GM18507 (cell line): ENCODE measurements at regions not wholly inside any gene's neighbourhood (a gene's known extent, or its start where the extent isn't known, plus 50 kb on each side); places are given as distances from the start of the nearest gene placed in this dataset.

Experiments
- DNase-seq: peaks from one replicate; pipeline ENCODE4 v3.0.0; 2011; ENCODE audit warnings: low read depth; ENCODE audit not compliant: insufficient read length; ENCODE audit errors: extremely low spot score
- FAIRE-seq: peaks from 2 replicates; lab custom pipeline; 2011; peaks lifted over from hg19 to GRCh38; lab: Jason Lieb, UNC

DNA sequence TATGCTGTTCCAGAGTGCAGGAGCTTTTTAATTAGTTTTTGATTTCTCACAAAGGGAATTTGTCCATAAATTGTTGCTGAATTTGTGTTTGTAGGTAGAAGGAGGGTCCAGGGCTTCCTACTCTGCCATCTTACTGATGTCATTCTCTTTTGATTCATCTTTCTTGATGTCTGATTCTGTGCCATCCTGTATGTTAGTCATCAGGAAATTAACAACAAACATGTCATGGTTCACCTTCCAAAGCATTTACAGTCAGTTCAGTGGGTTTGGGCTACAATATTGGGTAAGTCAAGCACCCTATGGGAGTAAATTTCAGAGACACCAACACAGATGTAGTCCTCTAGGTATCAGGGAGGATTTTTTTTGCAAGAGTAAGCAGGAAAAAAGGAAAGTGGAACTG is 135.2 kb upstream of the SLC38A2 start:
- FAIRE-seq (no peak), DNase-seq (no peak)

DNA sequence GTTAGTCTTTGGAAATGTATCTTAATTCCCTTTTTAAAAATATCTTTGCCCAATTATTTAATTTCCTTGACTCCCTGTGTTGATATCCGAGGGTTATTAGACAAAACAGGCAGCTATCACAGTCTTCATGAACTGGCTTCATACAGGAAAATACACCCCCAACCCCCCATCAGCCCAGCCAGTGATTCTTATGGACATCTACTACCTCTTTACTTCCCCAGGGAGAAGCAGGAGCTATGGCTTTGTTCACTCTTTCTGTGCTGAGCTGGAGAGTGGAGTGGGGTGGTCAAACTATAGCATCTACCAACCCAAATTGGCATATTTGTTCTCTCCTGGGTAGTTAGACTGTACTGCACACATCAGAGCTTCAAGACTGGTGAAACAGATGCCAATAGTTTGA is 134.4 kb upstream of the SLC38A2 start:
- DNase-seq = no peak

DNA sequence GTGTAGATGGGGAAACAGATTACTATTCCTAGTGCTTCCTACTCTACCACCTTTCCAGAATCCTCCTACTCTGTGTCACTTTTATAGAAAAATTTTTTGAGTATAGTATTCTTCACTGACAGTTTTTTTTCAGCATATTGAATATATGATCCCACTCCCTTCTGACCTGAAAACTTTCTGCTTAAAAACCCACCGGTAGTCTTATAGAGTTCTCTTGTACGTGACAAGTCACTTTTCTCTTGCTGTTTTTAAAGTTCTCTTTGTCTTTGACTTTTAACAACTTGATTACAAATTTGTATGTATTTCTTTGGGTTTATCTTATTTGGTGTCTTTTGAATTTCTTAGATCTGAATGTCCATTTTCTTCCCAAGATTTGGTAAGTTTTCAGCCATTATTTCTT is 133.6 kb upstream of the SLC38A2 start:
- DNase-seq = no peak
- FAIRE-seq = no peak

More for the DNA sequence above, 134.4 kb upstream of the SLC38A2 start:
- FAIRE-seq = no peak

DNA sequence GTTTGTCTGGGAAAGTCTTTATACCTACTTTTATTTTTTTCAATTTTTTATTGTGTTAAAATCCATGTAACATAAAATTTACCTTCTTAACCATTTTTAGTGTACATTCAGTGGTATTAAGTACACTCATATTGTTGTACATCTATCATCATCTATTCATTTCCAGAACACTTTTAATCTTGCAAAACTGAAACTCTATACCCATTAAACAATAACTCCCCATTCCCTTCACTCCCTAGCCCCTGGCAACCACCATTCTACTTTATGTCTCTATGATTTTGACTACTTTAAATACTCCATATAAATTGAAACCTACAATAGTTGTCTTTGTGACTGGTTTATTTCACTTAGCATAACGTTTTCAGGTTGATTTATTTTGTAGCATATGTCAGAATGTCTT is 131.9 kb upstream of the SLC38A2 start:
- DNase-seq (no peak), FAIRE-seq (no peak)

DNA sequence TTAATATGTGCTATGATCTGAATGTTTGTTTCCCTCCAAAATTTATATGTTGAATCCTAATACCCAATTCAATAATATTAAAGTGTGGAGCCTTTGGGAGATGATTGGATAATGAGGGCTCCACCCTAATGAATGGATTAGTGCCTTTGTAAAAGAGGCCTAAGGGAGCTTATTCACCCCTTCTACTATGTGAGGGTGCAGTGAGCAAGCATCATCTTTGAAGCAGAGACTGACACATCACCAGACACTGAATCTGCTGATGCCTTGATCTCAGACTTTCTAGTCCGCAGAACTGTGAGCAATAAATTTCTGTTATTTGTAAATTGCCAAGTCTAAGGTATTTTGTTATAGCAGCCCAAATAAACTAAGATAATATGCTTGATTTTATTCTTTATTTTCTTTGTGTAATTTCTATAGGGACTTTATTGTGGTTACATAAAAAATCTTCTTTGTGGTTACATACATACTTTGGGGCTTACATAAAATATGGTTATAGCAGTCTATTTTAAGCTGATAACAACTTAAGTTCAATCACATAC is 131.1 kb upstream of the SLC38A2 start:
- FAIRE-seq = no peak

DNA sequence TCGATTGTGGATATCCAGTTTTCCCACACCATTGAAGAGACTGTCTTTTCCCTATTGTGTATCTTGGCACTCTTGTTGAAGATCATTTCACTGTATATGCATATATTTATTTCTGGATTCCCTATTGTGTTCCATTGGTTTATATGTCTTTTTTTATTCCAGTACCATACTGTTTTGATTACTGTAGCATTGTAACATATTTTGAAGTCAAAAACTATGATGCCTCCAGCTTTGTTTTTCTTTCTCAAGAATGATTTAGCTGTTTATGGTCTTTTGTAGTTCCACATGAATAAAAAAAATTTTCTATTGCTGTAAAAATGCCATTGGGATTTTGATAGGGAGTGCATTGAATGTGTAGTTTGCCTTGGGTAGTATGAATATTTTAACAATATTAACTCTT is 128.1 kb upstream of the SLC38A2 start:
- DNase-seq (no peak), FAIRE-seq (peak; percentile 5)

More for the DNA sequence above, 131.1 kb upstream of the SLC38A2 start:
- no peak for DNase-seq

DNA sequence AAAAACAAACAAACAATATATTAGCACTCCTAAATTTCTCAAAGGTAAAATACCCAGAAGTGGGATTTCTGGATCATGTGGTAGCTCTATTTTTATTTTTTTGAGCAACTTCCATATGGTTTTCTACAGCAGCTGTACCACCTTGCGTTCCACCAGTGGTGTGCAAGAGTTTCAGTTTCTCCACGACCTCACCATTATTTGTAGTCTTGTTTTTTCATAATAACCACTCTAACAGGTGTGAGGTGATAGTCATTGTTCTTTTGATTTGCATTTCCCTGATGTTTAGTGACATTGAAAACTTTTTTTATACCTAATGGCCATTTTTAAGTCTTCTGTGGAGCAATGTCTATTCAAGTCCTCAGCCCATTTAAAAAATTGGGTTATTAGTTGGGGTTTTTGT is 127.3 kb upstream of the SLC38A2 start:
- peak; percentile 64 for FAIRE-seq

DNA sequence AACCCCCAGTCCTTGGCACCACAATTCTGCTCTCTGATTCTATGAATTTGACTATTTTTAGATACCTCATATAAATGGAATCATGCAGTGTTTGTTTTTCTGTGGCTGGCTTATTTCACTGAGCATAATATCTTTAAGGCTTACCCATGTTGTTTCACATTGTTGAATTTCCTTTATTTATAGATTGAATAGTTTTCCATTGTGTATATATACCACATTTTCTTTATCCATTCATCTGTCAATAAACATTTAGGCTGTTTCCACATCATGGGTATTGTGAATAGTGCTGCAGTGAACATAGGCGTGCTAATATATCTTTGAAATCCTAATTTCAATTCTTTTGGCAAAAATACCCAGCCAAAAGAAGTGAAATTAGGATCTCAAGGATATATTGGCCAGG is 126.7 kb upstream of the SLC38A2 start:
- DNase-seq = no peak
- FAIRE-seq = no peak

More for the DNA sequence above, 127.3 kb upstream of the SLC38A2 start:
- no peak for DNase-seq

DNA sequence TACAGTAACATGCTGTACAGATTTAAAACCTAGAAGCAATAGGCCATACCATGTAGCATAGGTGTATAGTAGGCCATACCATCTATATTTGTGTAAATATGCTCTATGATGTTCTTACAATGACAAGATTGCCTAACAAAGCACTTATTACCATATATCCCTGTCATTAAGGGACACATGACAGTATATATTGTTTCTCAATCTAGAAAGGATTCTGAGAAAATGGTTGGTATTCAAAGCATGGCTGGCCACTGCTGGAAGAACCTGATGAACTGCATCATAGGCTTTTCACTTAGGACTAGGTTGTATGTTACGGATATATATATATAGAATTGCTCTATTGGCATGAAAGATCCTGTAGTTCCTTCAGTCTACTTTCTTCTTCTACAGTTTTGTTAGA is 125.2 kb upstream of the SLC38A2 start:
- no peak for DNase-seq
- FAIRE-seq = no peak

DNA sequence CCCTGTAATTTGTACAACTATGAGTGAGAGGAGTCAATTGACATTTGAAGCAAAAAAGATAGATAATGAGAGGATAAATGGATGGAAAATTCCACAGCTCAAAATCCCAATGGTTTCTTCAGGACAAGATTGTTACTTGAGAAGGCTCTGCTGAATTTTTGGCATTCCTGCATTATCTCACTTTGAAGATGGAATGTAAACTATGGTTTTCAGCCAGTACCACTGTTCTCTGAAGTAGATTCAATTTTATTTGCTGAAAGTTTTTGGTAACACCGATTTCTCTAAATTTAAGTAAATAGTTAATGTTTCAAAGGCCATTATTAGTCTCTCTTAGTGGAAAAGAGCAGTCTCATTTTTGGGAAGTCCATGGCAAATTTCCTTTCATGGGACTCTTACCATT is 121.9 kb upstream of the SLC38A2 start:
- FAIRE-seq = no peak
- no peak for DNase-seq

DNA sequence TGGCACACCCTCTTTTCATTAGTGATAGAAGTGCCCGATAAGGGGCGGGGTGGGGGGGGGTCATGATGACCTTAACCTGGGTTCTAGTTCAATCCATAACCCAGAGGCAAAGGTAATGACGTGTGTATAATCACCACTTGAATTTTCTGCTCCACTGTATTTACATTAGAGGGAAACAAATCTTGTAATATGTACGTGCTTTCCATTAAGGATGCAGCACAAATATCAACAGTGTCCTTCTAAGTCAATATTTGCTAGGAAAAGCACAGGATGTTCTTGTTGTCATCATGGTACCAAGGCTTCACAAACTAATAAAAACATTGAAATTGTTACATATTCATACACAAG is 121.2 kb upstream of the SLC38A2 start:
- FAIRE-seq = no peak
- DNase-seq = no peak

DNA sequence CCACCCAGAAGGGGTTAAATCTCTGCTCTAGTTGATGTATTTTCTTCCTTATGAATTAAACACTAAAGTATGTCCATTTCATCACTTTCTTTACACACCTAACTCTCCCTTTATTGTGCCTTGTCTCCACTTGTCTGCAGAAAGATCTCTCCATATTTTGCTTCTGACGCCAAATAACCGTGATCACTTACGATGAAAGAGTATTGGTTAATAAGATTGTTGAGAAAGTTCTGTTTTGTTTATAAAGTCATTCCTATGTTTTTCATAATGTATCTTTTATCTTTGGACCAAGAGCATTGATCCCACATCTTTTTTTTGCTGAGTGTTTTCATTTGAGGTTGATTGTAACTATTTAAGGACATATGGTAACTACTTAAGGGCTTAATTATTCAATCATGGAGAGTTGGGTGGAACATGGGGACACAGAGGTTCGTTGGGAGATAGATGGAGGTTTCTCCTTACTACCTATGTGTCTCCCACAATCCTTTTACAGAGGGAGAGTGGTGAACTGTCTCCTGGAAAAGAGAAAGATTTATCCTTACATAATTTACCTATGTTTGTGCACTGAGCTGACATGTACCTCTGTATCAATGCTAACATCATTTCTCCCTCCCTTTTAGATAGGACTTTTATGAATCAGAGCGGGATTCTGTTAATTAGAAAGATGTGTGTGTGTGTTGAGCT is 120.7 kb upstream of the SLC38A2 start:
- DNase-seq (no peak), FAIRE-seq (no peak)

DNA sequence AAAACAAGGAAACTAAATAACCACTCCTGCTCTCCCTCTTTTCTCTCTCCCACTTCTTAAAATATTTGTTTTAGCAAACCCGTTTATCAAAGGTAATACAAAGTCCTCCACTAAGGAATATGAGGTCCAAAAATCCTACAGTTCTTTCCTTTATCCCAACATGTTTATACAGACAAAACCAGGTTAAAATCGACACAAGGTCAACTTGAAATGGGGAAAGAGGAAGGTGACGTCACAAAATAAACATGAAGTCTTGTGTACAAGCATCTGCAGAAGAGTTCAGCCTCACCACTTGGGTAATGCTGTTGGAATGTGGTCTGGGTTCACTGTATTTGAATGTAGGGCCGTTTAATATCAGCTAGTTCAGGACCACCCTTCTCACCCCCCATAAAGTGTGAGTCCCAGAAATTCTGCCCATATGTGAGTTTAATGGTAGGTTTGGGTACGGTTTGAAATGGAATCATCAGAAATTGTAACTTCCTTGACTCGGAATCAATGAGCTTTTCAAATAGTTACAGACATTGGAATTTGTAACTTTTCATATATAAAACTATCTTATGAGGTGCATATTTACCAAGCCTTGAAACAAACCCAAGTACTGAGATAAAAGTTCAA is 120.0 kb upstream of the SLC38A2 start:
- FAIRE-seq (no peak), DNase-seq (no peak)

DNA sequence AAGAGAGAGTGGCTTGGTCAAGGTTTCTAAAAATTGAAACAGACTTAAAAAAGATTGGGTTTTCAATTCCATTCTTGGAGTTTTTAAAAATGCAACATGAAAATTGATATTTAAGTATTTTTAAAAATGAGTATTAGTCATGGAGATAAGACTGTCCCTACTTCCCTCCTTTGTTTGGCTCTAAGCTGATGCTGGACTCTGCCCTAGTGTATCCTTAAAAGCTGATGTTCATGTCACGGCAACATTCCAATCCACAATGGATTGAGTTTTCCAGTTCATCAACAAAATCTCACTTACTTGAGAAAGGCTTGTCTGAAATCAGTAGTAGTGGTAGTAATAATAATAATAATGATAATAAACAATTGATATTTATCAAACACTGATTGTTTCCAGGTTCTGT is 119.0 kb upstream of the SLC38A2 start:
- no peak for FAIRE-seq
- no peak for DNase-seq

DNA sequence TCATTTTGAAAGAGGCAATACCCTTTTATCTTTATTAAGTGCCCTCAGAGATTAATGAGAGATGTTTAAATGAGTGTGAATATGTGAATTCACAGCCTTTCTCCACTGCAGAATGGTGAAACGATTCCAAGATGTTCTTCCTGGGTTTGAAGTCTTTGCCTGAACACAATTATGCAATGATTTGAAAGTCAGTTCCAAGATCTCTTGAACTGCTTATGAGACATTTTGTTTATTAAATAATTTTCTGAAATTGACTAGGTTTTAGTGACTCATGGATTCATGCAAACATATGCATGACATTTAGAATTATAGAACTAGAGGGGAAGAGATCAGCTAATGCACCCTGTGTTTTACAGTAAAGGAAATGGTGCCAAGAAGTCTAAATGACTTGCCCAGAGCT is 118.1 kb upstream of the SLC38A2 start:
- FAIRE-seq (no peak), DNase-seq (no peak)

DNA sequence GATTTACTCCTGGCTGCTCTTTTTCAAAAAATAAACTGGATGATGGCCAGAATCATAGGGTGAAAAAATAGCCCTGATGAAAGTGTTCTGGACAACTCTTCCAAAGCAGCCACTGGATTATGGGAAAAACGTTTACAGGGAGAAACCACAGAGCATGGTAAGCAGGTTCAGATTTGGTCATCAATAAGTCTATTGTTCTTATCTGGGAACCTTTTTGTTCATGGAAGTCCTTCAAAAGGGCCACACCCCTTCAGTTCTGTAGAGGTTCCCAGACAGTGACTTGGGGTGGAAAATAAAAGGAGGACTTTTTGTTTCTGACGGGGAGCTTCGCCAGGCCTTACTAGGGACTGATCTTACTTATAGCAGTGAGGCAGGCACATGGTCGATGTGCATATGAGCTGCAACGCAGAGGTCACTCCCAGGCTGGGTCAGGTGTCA is 117.4 kb upstream of the SLC38A2 start:
- DNase-seq (no peak), FAIRE-seq (no peak)

DNA sequence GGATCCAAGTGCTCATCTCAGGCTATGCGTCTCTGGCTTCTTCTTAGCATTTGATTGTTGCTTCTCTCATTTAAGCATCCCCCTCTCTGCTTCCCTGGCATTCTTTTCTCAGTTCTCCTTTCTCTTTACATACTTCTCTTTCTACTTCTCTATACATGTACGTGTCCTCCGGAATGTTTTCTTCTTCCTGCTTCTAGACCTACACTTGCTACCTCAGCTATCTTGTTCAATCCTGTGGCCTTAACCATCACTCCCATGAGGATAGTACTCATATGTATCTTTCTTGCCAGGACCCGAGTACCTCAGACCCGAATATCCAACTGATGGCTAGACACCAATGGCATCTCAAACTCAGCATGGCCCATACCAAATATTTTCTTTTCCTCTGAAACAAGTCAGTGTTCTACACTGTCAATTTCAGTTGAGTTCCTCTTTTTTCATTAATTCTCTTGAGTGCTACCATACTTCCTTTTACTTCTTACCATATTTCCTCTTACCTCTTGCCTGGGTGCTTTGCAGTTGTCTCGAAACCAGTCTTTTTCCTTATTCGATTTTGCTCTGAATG is 115.1 kb upstream of the SLC38A2 start:
- DNase-seq (no peak), FAIRE-seq (no peak)

DNA sequence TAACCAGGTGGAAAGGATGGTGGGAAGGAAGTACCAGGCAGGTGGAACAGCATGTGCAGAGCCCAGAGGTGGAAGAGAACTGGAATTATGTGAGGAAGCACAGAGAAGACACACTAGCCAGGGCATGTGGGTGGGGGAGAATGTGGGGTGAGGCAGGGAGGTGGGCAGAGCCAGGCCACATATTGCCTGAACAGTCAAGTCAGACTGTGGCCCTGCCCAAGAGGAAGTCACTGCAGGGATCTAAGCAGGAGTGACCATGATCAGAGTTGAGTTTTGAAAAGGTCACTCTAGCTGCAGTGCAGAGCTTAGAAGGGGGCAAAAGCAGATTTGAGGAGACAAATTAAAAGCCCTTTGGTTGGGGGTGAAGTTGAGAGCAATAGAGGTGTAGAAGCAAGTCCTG is 114.0 kb upstream of the SLC38A2 start:
- DNase-seq (no peak), FAIRE-seq (no peak)

DNA sequence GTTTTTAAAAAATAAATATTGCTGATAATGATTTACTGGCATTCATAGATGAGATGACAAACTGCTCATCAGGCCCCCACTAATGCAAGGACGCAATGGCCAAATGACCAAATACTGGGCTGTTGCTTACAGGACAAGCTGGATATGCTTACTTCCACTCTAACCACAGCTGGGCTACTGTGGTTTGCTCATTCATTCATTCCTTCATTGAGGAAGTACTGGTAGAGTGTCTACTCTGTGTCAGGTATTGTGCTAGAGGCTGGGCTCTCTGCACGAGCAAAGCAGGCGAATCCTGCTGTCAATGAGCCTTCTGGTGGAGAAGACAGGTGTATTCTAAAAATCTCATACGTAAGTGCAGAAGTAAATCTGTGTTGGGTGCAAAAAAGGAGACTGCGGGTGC is 113.3 kb upstream of the SLC38A2 start:
- FAIRE-seq = no peak
- DNase-seq = no peak

DNA sequence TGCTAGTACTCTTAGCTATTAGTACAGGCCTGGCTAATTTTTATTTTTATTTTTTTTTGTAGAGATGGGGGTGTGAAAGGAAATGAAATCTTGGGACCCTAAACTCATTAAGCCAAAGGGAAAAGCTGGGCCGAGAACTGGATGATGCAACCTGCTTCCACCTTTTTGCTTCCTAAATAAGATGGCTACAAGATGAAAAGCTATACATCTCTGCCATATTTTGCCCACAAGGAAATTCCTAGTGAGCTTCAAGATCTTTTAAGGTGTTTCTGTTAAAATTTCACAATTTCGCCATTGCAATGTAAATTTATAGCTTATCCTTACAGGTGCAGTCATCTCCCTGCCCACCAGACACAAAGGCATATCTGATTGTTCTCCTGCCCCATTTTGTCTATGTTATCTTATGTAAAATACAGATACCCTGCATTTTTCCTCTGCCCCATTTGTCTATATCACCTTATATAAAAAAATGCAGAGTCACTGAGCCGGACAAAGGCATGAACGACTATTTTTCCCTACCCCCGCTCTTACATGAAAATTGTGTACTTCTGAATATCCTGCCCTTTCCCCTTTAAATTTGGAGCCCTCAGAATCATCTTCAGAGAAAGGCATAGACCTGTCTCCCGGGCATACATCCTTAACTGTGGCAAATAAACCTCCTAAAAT is 112.0 kb upstream of the SLC38A2 start:
- FAIRE-seq = no peak
- no peak for DNase-seq
